CD4-positive, alpha-beta T cell (primary cell): ENCODE measurements at regions not wholly inside any gene's neighbourhood (a gene's known extent, or its start where the extent isn't known, plus 50 kb on each side); places are given as distances from the start of the nearest gene placed in this dataset.

Experiments
- ATAC-seq: fragments of 200-7000 bp; cut with Tn5 transposase; one replicate; pipeline ENCODE4 v1.10.0; 2022; ENCODE audit warnings: mild to moderate bottlenecking; ENCODE audit not compliant: poor library complexity
- CTCF ChIA-PET: fragments of 350-600 bp; sonication (Branson Sonifier 250); formaldehyde crosslinking; loops from one replicate; lab custom pipeline; 2021; ENCODE audit warnings: antibody characterized with exemption, inconsistent platforms; lab: Charles Lee
- POLR2A ChIA-PET: fragments of 350-600 bp; sonication (Branson Sonifier 250); formaldehyde crosslinking; loops from one replicate; lab custom pipeline; 2021; ENCODE audit warnings: antibody characterized with exemption, inconsistent platforms; lab: Charles Lee
- DNase-seq, 14 experiments: peaks; one replicate each; pipeline ENCODE4 v3.0.0-alpha.2; 2013 to 2020; ENCODE audit warnings: mixed read lengths in 2 of 14
- H3K27ac ChIP-seq, 2 donors: one replicate each; pipeline versions ENCODE4 v1.5.1 to v1.7.0; 2013; ENCODE audit warnings: low read length in 2 of 2, low read depth in 1 of 2, mild to moderate bottlenecking in 1 of 2
- H3K27me3 ChIP-seq, 2 experiments: 1 replicate in 1 of 2; 2 replicates in 1 of 2; pipeline versions ENCODE4 v1.6.1 to v1.7.0; 2013; ENCODE audit warnings: low read length in 2 of 2, control low read depth in 1 of 2, mild to moderate bottlenecking in 1 of 2, moderate library complexity in 1 of 2; ENCODE audit not compliant: insufficient read depth in 2 of 2, control insufficient read depth in 1 of 2
- H3K36me3 ChIP-seq: one replicate; pipeline ENCODE4 v1.6.1; 2013; ENCODE audit warnings: low read length, control low read depth; ENCODE audit not compliant: insufficient read depth
- H3K4me1 ChIP-seq: one replicate; pipeline ENCODE4 v1.6.1; 2013; ENCODE audit warnings: low read length, control low read depth; ENCODE audit not compliant: insufficient read depth
- H3K4me3 ChIP-seq: one replicate; pipeline ENCODE4 v1.5.1; 2013; ENCODE audit warnings: mild to moderate bottlenecking, low read length, moderate library complexity
- H3K9me3 ChIP-seq, 2 experiments: 1 replicate in 1 of 2; 2 replicates in 1 of 2; pipeline versions ENCODE4 v1.6.1 to v1.7.0; 2013; ENCODE audit warnings: low read length in 2 of 2, mild to moderate bottlenecking in 2 of 2, control low read depth in 1 of 2, moderate library complexity in 1 of 2; ENCODE audit not compliant: control insufficient read depth in 1 of 2, insufficient read depth in 1 of 2
- H3K27ac Mint-ChIP-seq: one replicate; pipeline ENCODE4 v1.8.0; 2020; ENCODE audit warnings: mixed read lengths
- H3K27me3 Mint-ChIP-seq: one replicate; pipeline ENCODE4 v1.8.0; 2021; ENCODE audit warnings: mixed read lengths
- H3K36me3 Mint-ChIP-seq: one replicate; pipeline ENCODE4 v1.8.0; 2021; ENCODE audit warnings: low read depth, mixed read lengths
- H3K4me1 Mint-ChIP-seq: one replicate; pipeline ENCODE4 v1.8.0; 2021; ENCODE audit warnings: low read depth, mixed read lengths
- H3K4me3 Mint-ChIP-seq: one replicate; pipeline ENCODE4 v1.8.0; 2020; ENCODE audit warnings: mild to moderate bottlenecking, mixed read lengths
- H3K9me3 Mint-ChIP-seq: one replicate; pipeline ENCODE4 v1.8.0; 2020; ENCODE audit warnings: mixed read lengths
- CTCF ChIP-seq: fragments of 200-600 bp; IDR thresholded peaks from one replicate; pipeline ENCODE4 v1.8.0; 2022; ENCODE audit warnings: antibody characterized with exemption, mild to moderate bottlenecking
- intact Hi-C, 2 experiments: fragments of 100-400 bp; cut with DNase I in 1 of 2; cut with micrococcal nuclease in 1 of 2; formaldehyde crosslinking; loops; one replicate each; pipeline versions ENCODE4 v1.15.1 to v1.9.0; 2023 to 2025; cut with DNase I, micrococcal nuclease

GRCh38 chr10:128463991-128464760 is 338.0 kb upstream of the MKI67 start:
- no peak overlapping the region for H3K27ac ChIP-seq
- no peak for TF ChIP-seq CTCF
- no peaks in the 10 kb centered on the region for H3K4me1 ChIP-seq
- H3K36me3 ChIP-seq: no peaks in the 10 kb centered on the region
- peaks cover 8% of the 10 kb centered on the region for H3K27me3 Mint-ChIP-seq
- DNase-seq (peak in 7 of 14 experiments; percentile 4 to 66 (median 15)), ATAC-seq (no peak)
- ChIA-PET POLR2A (no interaction called here), CTCF (no interaction called here)
- no peak overlapping the region for H3K27ac Mint-ChIP-seq
- H3K9me3 ChIP-seq: peaks cover 0 to 75% of the 10 kb centered on the region in 2 experiments
- no peak overlapping the region for H3K4me3 Mint-ChIP-seq
- peaks cover 0 to 5% of the 10 kb centered on the region in 2 experiments for H3K27me3 ChIP-seq
- H3K4me1 Mint-ChIP-seq: no peaks in the 10 kb centered on the region
- no peak overlapping the region for H3K4me3 ChIP-seq
- intact Hi-C loops: no loop called here
- no peaks in the 10 kb centered on the region for H3K36me3 Mint-ChIP-seq
- H3K9me3 Mint-ChIP-seq: no peaks in the 10 kb centered on the region

- DNase-seq (no peak), ATAC-seq (no peak)
- peaks cover 8% of the 10 kb centered on the region for H3K27me3 Mint-ChIP-seq
- H3K9me3 Mint-ChIP-seq: no peaks in the 10 kb centered on the region
- Histone ChIP-seq H3K36me3 (no peaks in the 10 kb centered on the region), H3K27me3 (peaks cover 0 to 5% of the 10 kb centered on the region in 2 experiments), H3K4me3 (no peak overlapping the region), H3K9me3 (peaks cover 0 to 74% of the 10 kb centered on the region in 2 experiments), H3K4me1 (no peaks in the 10 kb centered on the region), H3K27ac (no peak overlapping the region)
- H3K4me3 Mint-ChIP-seq: no peak overlapping the region
- ChIA-PET CTCF (no interaction called here), POLR2A (no interaction called here)
- intact Hi-C loops: no loop called here
- no peak overlapping the region for H3K27ac Mint-ChIP-seq
- no peaks in the 10 kb centered on the region for H3K36me3 Mint-ChIP-seq
- TF ChIP-seq CTCF: no peak
- H3K4me1 Mint-ChIP-seq: no peaks in the 10 kb centered on the region
Measured at GRCh38 chr10:128465697-128466096, 339.5 kb upstream of the MKI67 start.

- H3K27ac ChIP-seq: no peak overlapping the region
- no peak for DNase-seq
- H3K27me3 ChIP-seq: peaks cover 0 to 5% of the 10 kb centered on the region in 2 experiments
- Mint-ChIP-seq H3K4me1 (no peaks in the 10 kb centered on the region), H3K27ac (no peak overlapping the region), H3K4me3 (no peak overlapping the region), H3K9me3 (no peaks in the 10 kb centered on the region), H3K27me3 (peaks cover 5% of the 10 kb centered on the region), H3K36me3 (no peaks in the 10 kb centered on the region)
- no peak for ATAC-seq
- POLR2A ChIA-PET: no interaction called here
- peaks cover 0 to 75% of the 10 kb centered on the region in 2 experiments for H3K9me3 ChIP-seq
- H3K4me1 ChIP-seq: no peaks in the 10 kb centered on the region
- no peak for TF ChIP-seq CTCF
- CTCF ChIA-PET: no interaction called here
- intact Hi-C loops: no loop called here
- H3K4me3 ChIP-seq: no peak overlapping the region
- no peaks in the 10 kb centered on the region for H3K36me3 ChIP-seq
Measured at GRCh38 chr10:128466831-128467371, 340.7 kb upstream of the MKI67 start.
